HepG2 (cell line): ENCODE measurements at regions not wholly inside any gene's neighbourhood (a gene's known extent, or its start where the extent isn't known, plus 50 kb on each side); places are given as distances from the start of the nearest gene placed in this dataset.

Source experiments
- ATAC-seq: fragments of 200-7000 bp; cut with Tn5 transposase; 3 replicates; pipeline ENCODE4 v1.9.1; 2020; ENCODE audit warnings: mild to moderate bottlenecking, moderate library complexity
- BruUV-seq: library from RNA; stranded (reverse); fragments of 400-500 nt; replicated peaks from 2 replicates; lab custom pipeline; 2021; lab: Mats Ljungman, UMichigan
- CTCF ChIA-PET: fragments of 300-600 bp; formaldehyde crosslinking; extraction: SDS; loops from one replicate; lab custom pipeline; 2021; ENCODE audit warnings: low total read pairs, inconsistent platforms, low intra/inter-chr PET ratio; lab: Yijun Ruan, JAX
- POLR2A ChIA-PET: fragments of 350-600 bp; sonication (Branson Sonifier 250); formaldehyde crosslinking; loops from one replicate; lab custom pipeline; 2020; ENCODE audit warnings: antibody characterized with exemption, inconsistent platforms; lab: Yijun Ruan, JAX
- DNase-seq: peaks from one replicate; pipeline ENCODE4 v3.0.0-alpha.2; 2015; ENCODE audit warnings: low spot score
- FAIRE-seq: peaks from 3 replicates; lab custom pipeline; 2011; peaks lifted over from hg19 to GRCh38; lab: Jason Lieb, UNC
- H2AFZ ChIP-seq: one replicate; pipeline ENCODE4 v1.6.1; 2011; ENCODE audit warnings: low read length, inconsistent platforms
- H3K27ac ChIP-seq: fragments of 300-600 bp; 3 replicates; pipeline ENCODE4 v1.8.0; 2011; ENCODE audit warnings: mixed run types, mild to moderate bottlenecking, mixed read lengths, low read length, inconsistent platforms; ENCODE audit not compliant: insufficient read depth; ENCODE audit errors: extremely low read length
- H3K27me3 ChIP-seq, 2 experiments: fragments of 200-600 bp in 1 of 2; 2 replicates in 1 of 2; 3 replicates in 1 of 2; pipeline versions ENCODE4 v1.6.0 to v1.8.0; 2011; ENCODE audit warnings: low read length in 2 of 2, mild to moderate bottlenecking in 2 of 2, moderate library complexity in 2 of 2, inconsistent platforms in 1 of 2; ENCODE audit not compliant: insufficient read depth in 2 of 2, control insufficient read depth in 1 of 2
- H3K36me3 ChIP-seq, 2 experiments: fragments of 200-600 bp in 1 of 2; replicated peaks in 1 of 2; 2 replicates in 1 of 2; 3 replicates in 1 of 2; pipeline versions ENCODE4 v1.5.1 to v1.8.0; 2011; ENCODE audit warnings: low read length in 2 of 2, inconsistent platforms in 1 of 2; ENCODE audit not compliant: insufficient read depth in 2 of 2, control insufficient read depth in 1 of 2
- H3K4me1 ChIP-seq: 2 replicates; pipeline ENCODE4 v1.5.1; 2012; ENCODE audit warnings: low read length, inconsistent platforms; ENCODE audit not compliant: insufficient read depth
- H3K4me2 ChIP-seq: 2 replicates; pipeline ENCODE4 v1.6.0; 2011; ENCODE audit warnings: low read depth, low read length, inconsistent platforms
- H3K4me3 ChIP-seq, 3 experiments: fragments of 200-600 bp in 1 of 3; sonication (generic), shearing (Covaris generic) in 1 of 3; replicated peaks in 1 of 3; 2 replicates each; pipeline ENCODE4 v1.5.1; 2011 to 2016; ENCODE audit warnings: low read length in 3 of 3, inconsistent platforms in 2 of 3, low read depth in 2 of 3, mild to moderate bottlenecking in 2 of 3, control low read depth in 1 of 3, mixed read lengths in 1 of 3; ENCODE audit not compliant: insufficient read depth in 1 of 3
- H3K79me2 ChIP-seq: one replicate; pipeline ENCODE4 v1.6.1; 2011; ENCODE audit warnings: low read length, inconsistent platforms; ENCODE audit not compliant: insufficient read depth
- H3K9ac ChIP-seq: 2 replicates; pipeline ENCODE4 v1.6.0; 2011; ENCODE audit warnings: mild to moderate bottlenecking, low read depth, low read length, inconsistent platforms; ENCODE audit not compliant: insufficient read depth
- H3K9me3 ChIP-seq: 2 replicates; pipeline ENCODE4 v1.5.1; 2012; ENCODE audit warnings: mild to moderate bottlenecking, low read length
- H4K20me1 ChIP-seq: 2 replicates; pipeline ENCODE4 v1.6.0; 2011; ENCODE audit warnings: inconsistent platforms, mild to moderate bottlenecking, low read length, moderate library complexity; ENCODE audit not compliant: insufficient read depth
- FOXJ3 ChIP-seq: sonication (generic); formaldehyde crosslinking; IDR thresholded peaks from 2 replicates; pipeline ENCODE4 v1.4.0; 2020; ENCODE audit warnings: missing genetic modification reagents, mild to moderate bottlenecking, borderline replicate concordance
- HNF4A ChIP-seq: sonication (generic); formaldehyde crosslinking; IDR thresholded peaks from 2 replicates; pipeline ENCODE4 v1.4.0; 2020; ENCODE audit warnings: missing genetic modification reagents
- NR2F2 ChIP-seq: IDR thresholded peaks from 2 replicates; pipeline ENCODE4 v1.6.1; 2012; ENCODE audit warnings: low read depth, inconsistent platforms, borderline replicate concordance
- ZMYM4 ChIP-seq: sonication (generic); formaldehyde crosslinking; IDR thresholded peaks from 2 replicates; pipeline ENCODE4 v1.8.1; 2023; ENCODE audit warnings: mild to moderate bottlenecking, missing genetic modification reagents
- ZNF225 ChIP-seq: sonication (generic); formaldehyde crosslinking; IDR thresholded peaks from 2 replicates; pipeline ENCODE4 v1.4.0; 2020; ENCODE audit warnings: mild to moderate bottlenecking, missing genetic modification reagents
- WGBS: methylation state at CpG from one replicate; pipeline ENCODE4 v1.1.6; 2017; ENCODE audit warnings: low lambda C conversion rate; 5-methylcytosine and 5-hydroxymethylcytosine counted together
- in situ Hi-C: cut with HindIII; loops from 2 replicates; pipeline ENCODE4 v1.10.0; 2017; ENCODE audit warnings: low pct_unique_long_range_greater_than_20kb; ENCODE audit not compliant: extremely low pct_ligation_motif_present
- intact Hi-C: fragments of 100-400 bp; cut with micrococcal nuclease; formaldehyde crosslinking; loops from one replicate; pipeline ENCODE4 v1.10.0; 2022; ENCODE audit not compliant: unreplicated experiment
- TF ChIP-seq, protein P1 (sequence below): sonication (generic); formaldehyde crosslinking; conservative IDR thresholded peaks from 2 replicates; pipeline ENCODE4 v1.8.0; 2022; ENCODE audit warnings: missing genetic modification reagents
- TF ChIP-seq, protein P2 (sequence below): sonication (generic); formaldehyde crosslinking; IDR thresholded peaks from 2 replicates; pipeline ENCODE4 v1.4.0; 2020; ENCODE audit warnings: missing genetic modification reagents
- TF ChIP-seq, protein P3 (sequence below): sonication (generic); formaldehyde crosslinking; IDR thresholded peaks from 2 replicates; pipeline ENCODE4 v1.8.1; 2022; ENCODE audit warnings: low read depth, mild to moderate bottlenecking, missing genetic modification reagents

DNA sequence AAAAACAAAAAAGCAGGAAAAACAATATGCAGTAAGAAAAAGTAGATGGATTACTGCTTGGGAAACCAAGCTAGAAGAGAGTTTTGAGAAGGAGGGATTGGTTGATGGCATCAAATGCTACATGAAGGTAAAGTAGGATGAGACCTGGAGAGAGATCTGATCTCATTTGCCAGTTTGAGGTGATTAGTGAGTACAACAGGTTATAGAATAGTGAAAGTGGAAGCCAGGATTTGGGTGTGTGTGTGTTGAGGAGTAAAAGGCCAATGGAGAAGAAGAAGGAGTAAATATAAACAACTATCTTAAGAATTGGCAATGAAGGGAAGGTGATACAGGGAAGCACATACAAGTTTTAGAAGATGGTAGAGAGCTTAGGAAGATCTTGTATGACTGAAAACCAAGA lies 76.7 kb downstream of the DISP1 start:
- Histone ChIP-seq H3K4me1 (peaks cover 41% of the 10 kb centered on the region), H4K20me1 (no peaks in the 10 kb centered on the region), H3K27me3 (no peaks in the 10 kb centered on the region; a peak in 1 of 5 replicates), H3K36me3 (no peaks in the 10 kb centered on the region), H3K79me2 (no peaks in the 10 kb centered on the region), H2AFZ (no peak overlapping the region), H3K9me3 (no peaks in the 10 kb centered on the region), H3K4me2 (peak overlapping the region; percentile 47; the same call in 1 of the 2 replicates), H3K9ac (no peak overlapping the region), H3K27ac (peak overlapping the region; percentile 35), H3K4me3 (no peak overlapping the region)
- no TSS peak for BruUV-seq
- ChIA-PET CTCF (no interaction called here), POLR2A (no interaction called here)
- no peak for TF ChIP-seq NR2F2
- in situ Hi-C loops = no loop called here
- ATAC-seq (no peak), FAIRE-seq (peak; percentile 4), DNase-seq (no peak)
- intact Hi-C loops = no loop called here

DNA sequence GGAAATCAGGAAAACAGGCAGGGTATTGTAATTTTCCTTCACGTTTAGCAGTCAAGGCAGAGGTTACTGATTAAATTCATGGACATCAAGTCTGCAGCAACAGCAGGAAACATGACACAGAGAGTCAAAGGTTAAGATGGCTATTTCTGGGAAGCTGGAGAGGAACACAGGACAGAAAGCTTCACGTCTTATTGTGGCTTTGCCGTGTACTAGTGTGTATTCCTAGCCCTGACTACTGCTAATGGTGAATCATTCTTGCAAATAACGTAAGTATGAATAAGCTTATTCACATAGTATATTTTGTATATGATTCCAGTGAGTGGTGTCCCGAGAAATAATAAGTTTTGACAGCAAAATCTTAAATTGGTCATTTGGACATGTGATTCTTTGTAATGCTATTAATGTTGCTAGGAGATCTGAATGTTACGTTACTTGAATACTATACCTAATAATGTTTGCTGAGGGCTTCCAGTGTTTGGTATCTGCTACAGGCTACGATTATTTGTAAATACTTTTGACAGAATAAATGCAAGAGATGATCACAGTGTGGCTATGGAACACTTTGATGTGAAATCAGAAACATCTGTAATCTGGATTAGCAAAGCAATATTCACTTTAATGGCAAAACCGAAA lies 77.4 kb downstream of the DISP1 start:
- H3K27me3 ChIP-seq = no peaks in the 10 kb centered on the region; a peak in 1 of 5 replicates
- WGBS = 52% methylated on average over 8 of the region's 8 CpGs
- ChIA-PET POLR2A (no interaction called here), CTCF (no interaction called here)
- H3K79me2 ChIP-seq = no peaks in the 10 kb centered on the region
- peaks cover 35% of the 10 kb centered on the region for H3K4me1 ChIP-seq
- H3K4me3 ChIP-seq = no peak overlapping the region; a peak in 1 of 6 replicates
- no TSS peak for BruUV-seq
- intact Hi-C loops = no loop called here
- in situ Hi-C loops = no loop called here
- ATAC-seq = peak; percentile 78
- FAIRE-seq = peak; percentile 79
- peak overlapping the region; percentile 35 for H3K27ac ChIP-seq
- no peaks in the 10 kb centered on the region for H4K20me1 ChIP-seq
- no peak overlapping the region for H3K9ac ChIP-seq
- H3K9me3 ChIP-seq = no peaks in the 10 kb centered on the region
- DNase-seq = peak; percentile 36
- peak overlapping the region; percentile 25 for H2AFZ ChIP-seq
- H3K4me2 ChIP-seq = peak overlapping the region; percentile 47
- H3K36me3 ChIP-seq = no peaks in the 10 kb centered on the region
- TF ChIP-seq, protein P1, sequence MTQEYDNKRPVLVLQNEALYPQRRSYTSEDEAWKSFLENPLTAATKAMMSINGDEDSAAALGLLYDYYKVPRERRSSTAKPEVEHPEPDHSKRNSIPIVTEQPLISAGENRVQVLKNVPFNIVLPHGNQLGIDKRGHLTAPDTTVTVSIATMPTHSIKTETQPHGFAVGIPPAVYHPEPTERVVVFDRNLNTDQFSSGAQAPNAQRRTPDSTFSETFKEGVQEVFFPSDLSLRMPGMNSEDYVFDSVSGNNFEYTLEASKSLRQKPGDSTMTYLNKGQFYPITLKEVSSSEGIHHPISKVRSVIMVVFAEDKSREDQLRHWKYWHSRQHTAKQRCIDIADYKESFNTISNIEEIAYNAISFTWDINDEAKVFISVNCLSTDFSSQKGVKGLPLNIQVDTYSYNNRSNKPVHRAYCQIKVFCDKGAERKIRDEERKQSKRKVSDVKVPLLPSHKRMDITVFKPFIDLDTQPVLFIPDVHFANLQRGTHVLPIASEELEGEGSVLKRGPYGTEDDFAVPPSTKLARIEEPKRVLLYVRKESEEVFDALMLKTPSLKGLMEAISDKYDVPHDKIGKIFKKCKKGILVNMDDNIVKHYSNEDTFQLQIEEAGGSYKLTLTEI = no peak
- TF ChIP-seq, protein P2, sequence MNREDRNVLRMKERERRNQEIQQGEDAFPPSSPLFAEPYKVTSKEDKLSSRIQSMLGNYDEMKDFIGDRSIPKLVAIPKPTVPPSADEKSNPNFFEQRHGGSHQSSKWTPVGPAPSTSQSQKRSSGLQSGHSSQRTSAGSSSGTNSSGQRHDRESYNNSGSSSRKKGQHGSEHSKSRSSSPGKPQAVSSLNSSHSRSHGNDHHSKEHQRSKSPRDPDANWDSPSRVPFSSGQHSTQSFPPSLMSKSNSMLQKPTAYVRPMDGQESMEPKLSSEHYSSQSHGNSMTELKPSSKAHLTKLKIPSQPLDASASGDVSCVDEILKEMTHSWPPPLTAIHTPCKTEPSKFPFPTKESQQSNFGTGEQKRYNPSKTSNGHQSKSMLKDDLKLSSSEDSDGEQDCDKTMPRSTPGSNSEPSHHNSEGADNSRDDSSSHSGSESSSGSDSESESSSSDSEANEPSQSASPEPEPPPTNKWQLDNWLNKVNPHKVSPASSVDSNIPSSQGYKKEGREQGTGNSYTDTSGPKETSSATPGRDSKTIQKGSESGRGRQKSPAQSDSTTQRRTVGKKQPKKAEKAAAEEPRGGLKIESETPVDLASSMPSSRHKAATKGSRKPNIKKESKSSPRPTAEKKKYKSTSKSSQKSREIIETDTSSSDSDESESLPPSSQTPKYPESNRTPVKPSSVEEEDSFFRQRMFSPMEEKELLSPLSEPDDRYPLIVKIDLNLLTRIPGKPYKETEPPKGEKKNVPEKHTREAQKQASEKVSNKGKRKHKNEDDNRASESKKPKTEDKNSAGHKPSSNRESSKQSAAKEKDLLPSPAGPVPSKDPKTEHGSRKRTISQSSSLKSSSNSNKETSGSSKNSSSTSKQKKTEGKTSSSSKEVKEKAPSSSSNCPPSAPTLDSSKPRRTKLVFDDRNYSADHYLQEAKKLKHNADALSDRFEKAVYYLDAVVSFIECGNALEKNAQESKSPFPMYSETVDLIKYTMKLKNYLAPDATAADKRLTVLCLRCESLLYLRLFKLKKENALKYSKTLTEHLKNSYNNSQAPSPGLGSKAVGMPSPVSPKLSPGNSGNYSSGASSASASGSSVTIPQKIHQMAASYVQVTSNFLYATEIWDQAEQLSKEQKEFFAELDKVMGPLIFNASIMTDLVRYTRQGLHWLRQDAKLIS (CRISPR knock-in tag) = no peak
- TF ChIP-seq ZMYM4 (CRISPR knock-in tag) = peak; percentile 48; the same call in 1 of the 2 replicates
- TF ChIP-seq FOXJ3 (CRISPR knock-in tag) = no peak
- TF ChIP-seq, protein P3, sequence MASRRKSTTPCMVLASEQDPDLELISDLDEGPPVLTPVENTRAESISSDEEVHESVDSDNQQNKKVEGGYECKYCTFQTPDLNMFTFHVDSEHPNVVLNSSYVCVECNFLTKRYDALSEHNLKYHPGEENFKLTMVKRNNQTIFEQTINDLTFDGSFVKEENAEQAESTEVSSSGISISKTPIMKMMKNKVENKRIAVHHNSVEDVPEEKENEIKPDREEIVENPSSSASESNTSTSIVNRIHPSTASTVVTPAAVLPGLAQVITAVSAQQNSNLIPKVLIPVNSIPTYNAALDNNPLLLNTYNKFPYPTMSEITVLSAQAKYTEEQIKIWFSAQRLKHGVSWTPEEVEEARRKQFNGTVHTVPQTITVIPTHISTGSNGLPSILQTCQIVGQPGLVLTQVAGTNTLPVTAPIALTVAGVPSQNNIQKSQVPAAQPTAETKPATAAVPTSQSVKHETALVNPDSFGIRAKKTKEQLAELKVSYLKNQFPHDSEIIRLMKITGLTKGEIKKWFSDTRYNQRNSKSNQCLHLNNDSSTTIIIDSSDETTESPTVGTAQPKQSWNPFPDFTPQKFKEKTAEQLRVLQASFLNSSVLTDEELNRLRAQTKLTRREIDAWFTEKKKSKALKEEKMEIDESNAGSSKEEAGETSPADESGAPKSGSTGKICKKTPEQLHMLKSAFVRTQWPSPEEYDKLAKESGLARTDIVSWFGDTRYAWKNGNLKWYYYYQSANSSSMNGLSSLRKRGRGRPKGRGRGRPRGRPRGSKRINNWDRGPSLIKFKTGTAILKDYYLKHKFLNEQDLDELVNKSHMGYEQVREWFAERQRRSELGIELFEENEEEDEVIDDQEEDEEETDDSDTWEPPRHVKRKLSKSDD (CRISPR knock-in tag) = no peak
- TF ChIP-seq HNF4A (CRISPR knock-in tag) = peak; percentile 29; the same call in 1 of the 2 replicates
- no peak for TF ChIP-seq ZNF225 (CRISPR knock-in tag)
